Ishikawa (cell line): ENCODE measurements at regions not wholly inside any gene's neighbourhood (a gene's known extent, or its start where the extent isn't known, plus 50 kb on each side); places are given as distances from the start of the nearest gene placed in this dataset.

ENCODE experiments used
- CEBPB ChIP-seq: IDR thresholded peaks from 2 replicates; pipeline ENCODE4 v1.6.1; 2012
- CREB1 ChIP-seq: IDR thresholded peaks from 2 replicates; pipeline ENCODE4 v1.6.1; 2012; ENCODE audit warnings: low read depth
- EGR1 ChIP-seq: IDR thresholded peaks from 2 replicates; pipeline ENCODE4 v1.6.1; 2012
- EP300 ChIP-seq: IDR thresholded peaks from 2 replicates; pipeline ENCODE4 v1.6.1; 2012; ENCODE audit warnings: borderline replicate concordance
- NFIC ChIP-seq: IDR thresholded peaks from 2 replicates; pipeline ENCODE4 v1.6.1; 2012
- RAD21 ChIP-seq: IDR thresholded peaks from 2 replicates; pipeline ENCODE4 v1.6.1; 2012; ENCODE audit warnings: low read depth
- YY1 ChIP-seq: IDR thresholded peaks from 2 replicates; pipeline ENCODE4 v1.6.1; 2012; ENCODE audit warnings: low read depth
- ZBTB7A ChIP-seq: IDR thresholded peaks from 2 replicates; pipeline ENCODE4 v1.6.1; 2012; ENCODE audit warnings: low read depth
- TF ChIP-seq, protein P1 (sequence below): IDR thresholded peaks from 2 replicates; pipeline ENCODE4 v1.6.1; 2012
- TF ChIP-seq, protein P2 (sequence below): IDR thresholded peaks from 2 replicates; pipeline ENCODE4 v1.6.1; 2012; ENCODE audit warnings: low read depth, mild to moderate bottlenecking

DNA sequence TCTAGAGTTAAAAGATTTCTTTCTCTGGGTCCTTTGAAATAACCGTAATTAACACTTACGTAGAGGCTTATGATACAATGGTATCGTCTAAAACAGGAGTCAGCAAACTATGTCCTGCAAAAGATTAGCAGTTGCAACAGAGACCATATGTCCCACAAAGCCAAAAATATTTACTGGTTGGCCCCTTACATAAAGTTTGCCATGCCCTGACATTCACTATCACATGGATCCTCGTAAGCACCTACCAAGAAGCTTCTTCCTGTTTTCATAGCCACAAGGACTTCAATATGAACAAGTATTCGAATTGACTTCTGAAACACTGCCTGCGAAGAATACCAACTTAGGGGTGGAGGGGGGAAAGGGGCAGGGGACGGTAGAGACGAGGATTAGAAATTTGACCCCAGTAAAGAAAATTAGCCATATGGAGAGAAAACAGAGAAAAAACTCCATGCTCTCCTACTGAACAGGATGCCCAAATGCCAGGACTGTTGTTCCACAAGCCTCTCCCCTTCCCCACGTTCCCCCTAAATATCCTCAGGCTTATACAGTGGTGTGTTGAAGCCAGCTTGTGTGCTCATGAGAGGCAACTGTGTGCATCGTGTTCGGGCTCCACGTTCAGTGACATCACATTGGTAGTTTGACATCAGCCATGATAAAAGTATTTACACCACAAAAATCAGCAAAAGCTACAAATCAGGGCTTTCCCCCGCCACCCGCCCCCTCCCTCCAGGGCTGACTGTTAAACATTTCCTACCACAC lies 144.1 kb upstream of the HES1 start:
- TF ChIP-seq, protein P1, sequence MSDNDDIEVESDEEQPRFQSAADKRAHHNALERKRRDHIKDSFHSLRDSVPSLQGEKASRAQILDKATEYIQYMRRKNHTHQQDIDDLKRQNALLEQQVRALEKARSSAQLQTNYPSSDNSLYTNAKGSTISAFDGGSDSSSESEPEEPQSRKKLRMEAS = no peak
- TF ChIP-seq CEBPB (no peak), EP300 (no peak), CREB1 (no peak), ZBTB7A (no peak), YY1 (no peak), NFIC (no peak), RAD21 (no peak), EGR1 (no peak)
- TF ChIP-seq, protein P2, sequence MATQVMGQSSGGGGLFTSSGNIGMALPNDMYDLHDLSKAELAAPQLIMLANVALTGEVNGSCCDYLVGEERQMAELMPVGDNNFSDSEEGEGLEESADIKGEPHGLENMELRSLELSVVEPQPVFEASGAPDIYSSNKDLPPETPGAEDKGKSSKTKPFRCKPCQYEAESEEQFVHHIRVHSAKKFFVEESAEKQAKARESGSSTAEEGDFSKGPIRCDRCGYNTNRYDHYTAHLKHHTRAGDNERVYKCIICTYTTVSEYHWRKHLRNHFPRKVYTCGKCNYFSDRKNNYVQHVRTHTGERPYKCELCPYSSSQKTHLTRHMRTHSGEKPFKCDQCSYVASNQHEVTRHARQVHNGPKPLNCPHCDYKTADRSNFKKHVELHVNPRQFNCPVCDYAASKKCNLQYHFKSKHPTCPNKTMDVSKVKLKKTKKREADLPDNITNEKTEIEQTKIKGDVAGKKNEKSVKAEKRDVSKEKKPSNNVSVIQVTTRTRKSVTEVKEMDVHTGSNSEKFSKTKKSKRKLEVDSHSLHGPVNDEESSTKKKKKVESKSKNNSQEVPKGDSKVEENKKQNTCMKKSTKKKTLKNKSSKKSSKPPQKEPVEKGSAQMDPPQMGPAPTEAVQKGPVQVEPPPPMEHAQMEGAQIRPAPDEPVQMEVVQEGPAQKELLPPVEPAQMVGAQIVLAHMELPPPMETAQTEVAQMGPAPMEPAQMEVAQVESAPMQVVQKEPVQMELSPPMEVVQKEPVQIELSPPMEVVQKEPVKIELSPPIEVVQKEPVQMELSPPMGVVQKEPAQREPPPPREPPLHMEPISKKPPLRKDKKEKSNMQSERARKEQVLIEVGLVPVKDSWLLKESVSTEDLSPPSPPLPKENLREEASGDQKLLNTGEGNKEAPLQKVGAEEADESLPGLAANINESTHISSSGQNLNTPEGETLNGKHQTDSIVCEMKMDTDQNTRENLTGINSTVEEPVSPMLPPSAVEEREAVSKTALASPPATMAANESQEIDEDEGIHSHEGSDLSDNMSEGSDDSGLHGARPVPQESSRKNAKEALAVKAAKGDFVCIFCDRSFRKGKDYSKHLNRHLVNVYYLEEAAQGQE = no peak
